ENCODE measurements at regions not wholly inside any gene's neighbourhood (a gene's known extent, or its start where the extent isn't known, plus 50 kb on each side); places are given as distances from the start of the nearest gene placed in this dataset.
A peak's percentile ranks its signal among the peaks of the same experiment; 100 is the strongest.

- H3K27ac ChIP-seq, result no peak overlapping the region
- Mint-ChIP-seq H3K27me3 (ENCODE audit: insufficient read depth, low read depth) (peaks cover 2% of the 10 kb centered on the region), H3K4me3 (no peak overlapping the region), H3K4me1 (peaks cover 4% of the 10 kb centered on the region), H3K36me3 (peaks cover 7% of the 10 kb centered on the region), H3K27ac (no peak overlapping the region), H3K9me3 (peaks cover 16% of the 10 kb centered on the region)
- peaks cover 8% of the 10 kb centered on the region for H3K9me3 ChIP-seq (ENCODE audit: low read depth)
- H2AFZ ChIP-seq (replicated peaks), result no peak overlapping the region
- no peak overlapping the region for H3K4me3 ChIP-seq
- no peaks in the 10 kb centered on the region for H3F3A ChIP-seq (ENCODE audit: low read depth)
- no peaks in the 10 kb centered on the region for H3K36me3 ChIP-seq
- no peaks in the 10 kb centered on the region for H4K20me1 ChIP-seq (ENCODE audit: low read depth)
- H3K4me1 ChIP-seq, result no peaks in the 10 kb centered on the region
- no peaks in the 10 kb centered on the region for H3K79me2 ChIP-seq (ENCODE audit: low read depth)
- no peak for DNase-seq (ENCODE audit: low spot score)
- TF ChIP-seq EZH2phosphoT487 (IDR thresholded peaks at IDR 0.05), result no peak
- TF ChIP-seq EZH2 (IDR thresholded peaks at IDR 0.05), result no peak
- no peak for TF ChIP-seq CTCF (IDR thresholded peaks at IDR 0.05)
- no peaks in the 10 kb centered on the region for H3K27me3 ChIP-seq
- no peak overlapping the region for H3K9ac ChIP-seq
- H3K4me2 ChIP-seq, result no peak overlapping the region
Measured at GRCh38 chr15:60065951-60066350, 61.8 kb downstream of the FOXB1 start.

GRCh38 chr15:60070838-60071493, 66.9 kb downstream of the FOXB1 start:
- no peak for DNase-seq (ENCODE audit: low spot score)
- no peaks in the 10 kb centered on the region for H4K20me1 ChIP-seq (ENCODE audit: low read depth)
- no peak overlapping the region for H3K27ac ChIP-seq
- H3K27me3 ChIP-seq, result no peaks in the 10 kb centered on the region
- Mint-ChIP-seq H3K36me3 (peaks cover 4% of the 10 kb centered on the region), H3K4me1 (peaks cover 49% of the 10 kb centered on the region), H3K27me3 (ENCODE audit: insufficient read depth, low read depth) (peaks cover 2% of the 10 kb centered on the region), H3K27ac (peak overlapping the region; percentile 73), H3K9me3 (peaks cover 5% of the 10 kb centered on the region), H3K4me3 (no peak overlapping the region)
- peaks cover 11% of the 10 kb centered on the region for H3K4me1 ChIP-seq
- no peak overlapping the region for H3K4me3 ChIP-seq
- no peak overlapping the region for H2AFZ ChIP-seq (replicated peaks)
- H3F3A ChIP-seq (ENCODE audit: low read depth), result no peaks in the 10 kb centered on the region
- H3K79me2 ChIP-seq (ENCODE audit: low read depth), result no peaks in the 10 kb centered on the region
- no peak overlapping the region for H3K9ac ChIP-seq
- no peak overlapping the region for H3K4me2 ChIP-seq
- H3K36me3 ChIP-seq, result no peaks in the 10 kb centered on the region
- no peaks in the 10 kb centered on the region for H3K9me3 ChIP-seq (ENCODE audit: low read depth)
- TF ChIP-seq EZH2 (IDR thresholded peaks at IDR 0.05) (no peak), CTCF (IDR thresholded peaks at IDR 0.05) (no peak), EZH2phosphoT487 (IDR thresholded peaks at IDR 0.05) (no peak)

- no peaks in the 10 kb centered on the region for H3K27me3 ChIP-seq
- peaks cover 4% of the 10 kb centered on the region for H3K36me3 Mint-ChIP-seq
- peaks cover 30% of the 10 kb centered on the region for H3K4me1 ChIP-seq
- no peaks in the 10 kb centered on the region for H3K36me3 ChIP-seq
- DNase-seq (ENCODE audit: low spot score), result no peak
- H3K4me1 Mint-ChIP-seq, result peaks cover 67% of the 10 kb centered on the region
- H3K27me3 Mint-ChIP-seq (ENCODE audit: insufficient read depth, low read depth), result no peaks in the 10 kb centered on the region
- no peak overlapping the region for H3K27ac ChIP-seq
- no peak for TF ChIP-seq EZH2 (IDR thresholded peaks at IDR 0.05)
- no peak for TF ChIP-seq CTCF (IDR thresholded peaks at IDR 0.05)
- TF ChIP-seq EZH2phosphoT487 (IDR thresholded peaks at IDR 0.05), result no peak
- no peak overlapping the region for H3K9ac ChIP-seq
- H3K27ac Mint-ChIP-seq, result peak overlapping the region; percentile 88
- no peak overlapping the region for H2AFZ ChIP-seq (replicated peaks)
- no peaks in the 10 kb centered on the region for H4K20me1 ChIP-seq (ENCODE audit: low read depth)
- no peak overlapping the region for H3K4me3 ChIP-seq
- H3K79me2 ChIP-seq (ENCODE audit: low read depth), result no peaks in the 10 kb centered on the region
- no peaks in the 10 kb centered on the region for H3F3A ChIP-seq (ENCODE audit: low read depth)
- H3K4me3 Mint-ChIP-seq, result peak overlapping the region; percentile 38
- H3K9me3 Mint-ChIP-seq, result peaks cover 5% of the 10 kb centered on the region
- H3K9me3 ChIP-seq (ENCODE audit: low read depth), result no peaks in the 10 kb centered on the region
- H3K4me2 ChIP-seq, result no peak overlapping the region
Measured at GRCh38 chr15:60072826-60073465, 68.8 kb downstream of the FOXB1 start.

Data from neural progenitor cell (in vitro differentiated cells).